WTC11 (cell line): ENCODE measurements at regions not wholly inside any gene's neighbourhood (a gene's known extent, or its start where the extent isn't known, plus 50 kb on each side); places are given as distances from the start of the nearest gene placed in this dataset.

Experiments
- ATAC-seq: fragments of 200-7000 bp; cut with Tn5 transposase; 2 replicates; pipeline ENCODE4 v1.10.0; 2021; ENCODE audit warnings: mild to moderate bottlenecking, moderate library complexity
- CTCF ChIA-PET: fragments of 300-600 bp; sonication (Branson Sonifier 250); formaldehyde crosslinking; loops from one replicate; lab custom pipeline; 2021; ENCODE audit warnings: antibody characterized with exemption; lab: Charles Lee
- POLR2A ChIA-PET: fragments of 350-600 bp; sonication (Branson Sonifier 250); formaldehyde crosslinking; loops from one replicate; lab custom pipeline; 2021; ENCODE audit warnings: antibody characterized with exemption; lab: Charles Lee
- DNase-seq: peaks from one replicate; pipeline ENCODE4 v3.0.0; 2021; ENCODE audit warnings: low spot score
- H3K27ac Mint-ChIP-seq: 2 replicates; pipeline ENCODE4 v1.8.0; 2021; ENCODE audit warnings: mixed read lengths
- H3K27me3 Mint-ChIP-seq: 2 replicates; pipeline ENCODE4 v1.8.0; 2021; ENCODE audit warnings: low read depth, mild to moderate bottlenecking, moderate library complexity, mixed read lengths
- H3K36me3 Mint-ChIP-seq: 2 replicates; pipeline ENCODE4 v1.8.0; 2021; ENCODE audit warnings: mixed read lengths
- H3K4me1 Mint-ChIP-seq: 2 replicates; pipeline ENCODE4 v1.8.0; 2022; ENCODE audit warnings: mixed read lengths
- H3K4me3 Mint-ChIP-seq: 2 replicates; pipeline ENCODE4 v1.8.0; 2021; ENCODE audit warnings: mild to moderate bottlenecking, moderate library complexity, mixed read lengths
- H3K9me3 Mint-ChIP-seq: 2 replicates; pipeline ENCODE4 v1.8.0; 2021; ENCODE audit warnings: mixed read lengths
- ATF3 ChIP-seq: sonication (generic); formaldehyde crosslinking; conservative IDR thresholded peaks from 2 replicates; pipeline ENCODE4 v1.8.1; 2022; ENCODE audit warnings: mild to moderate bottlenecking, missing genetic modification reagents
- CDX4 ChIP-seq: fragments of 250-450 bp; sonication (Bioruptor Pico); IDR thresholded peaks from 2 replicates; pipeline ENCODE4 v1.9.0; 2021; ENCODE audit warnings: moderate library complexity, mild to moderate bottlenecking, inconsistent platforms, borderline replicate concordance
- EMX1 ChIP-seq: fragments of 250-450 bp; sonication (Bioruptor Pico); IDR thresholded peaks from 2 replicates; pipeline ENCODE4 v1.8.0; 2021; ENCODE audit warnings: mild to moderate bottlenecking
- ERG ChIP-seq: fragments of 250-450 bp; sonication (Bioruptor Pico); IDR thresholded peaks from 2 replicates; pipeline ENCODE4 v1.8.0; 2021; ENCODE audit warnings: mild to moderate bottlenecking
- ETV6 ChIP-seq: sonication (generic); formaldehyde crosslinking; IDR thresholded peaks from 2 replicates; pipeline ENCODE4 v1.8.1; 2022; ENCODE audit warnings: mild to moderate bottlenecking, missing genetic modification reagents
- IRF2 ChIP-seq: sonication (generic); formaldehyde crosslinking; IDR thresholded peaks from 2 replicates; pipeline ENCODE4 v1.8.0; 2022; ENCODE audit warnings: low read depth, missing genetic modification reagents, borderline replicate concordance
- NR1H2 ChIP-seq: sonication (generic); formaldehyde crosslinking; IDR thresholded peaks from 2 replicates; pipeline ENCODE4 v1.9.0; 2021; ENCODE audit warnings: mild to moderate bottlenecking, moderate library complexity, missing genetic modification reagents
- NR3C1 ChIP-seq: sonication (generic); formaldehyde crosslinking; conservative IDR thresholded peaks from 2 replicates; pipeline ENCODE4 v1.8.1; 2023; ENCODE audit warnings: low read depth, mild to moderate bottlenecking, missing genetic modification reagents
- PRRX2 ChIP-seq: fragments of 250-450 bp; sonication (Bioruptor Pico); IDR thresholded peaks from 2 replicates; pipeline ENCODE4 v1.8.0; 2021; ENCODE audit warnings: mild to moderate bottlenecking
- SP1 ChIP-seq: sonication (generic); formaldehyde crosslinking; conservative IDR thresholded peaks from 2 replicates; pipeline ENCODE4 v1.8.1; 2022; ENCODE audit warnings: missing genetic modification reagents
- STAT6 ChIP-seq: sonication (generic); formaldehyde crosslinking; conservative IDR thresholded peaks from 2 replicates; pipeline ENCODE4 v1.8.1; 2023; ENCODE audit warnings: mild to moderate bottlenecking, low read depth, missing genetic modification reagents, moderate library complexity
- TCF7 ChIP-seq: sonication (generic); formaldehyde crosslinking; IDR thresholded peaks from 2 replicates; pipeline ENCODE4 v1.8.0; 2022; ENCODE audit warnings: mild to moderate bottlenecking, low read depth, missing genetic modification reagents, moderate library complexity
- TEAD1 ChIP-seq: sonication (generic); formaldehyde crosslinking; IDR thresholded peaks from 2 replicates; pipeline ENCODE4 v1.8.0; 2022; ENCODE audit warnings: mild to moderate bottlenecking, missing genetic modification reagents
- ZBTB21 ChIP-seq: sonication (generic); formaldehyde crosslinking; IDR thresholded peaks from 2 replicates; pipeline ENCODE4 v1.8.1; 2023; ENCODE audit warnings: mild to moderate bottlenecking, missing genetic modification reagents, borderline replicate concordance
- ZMAT4 ChIP-seq: fragments of 250-450 bp; sonication (Bioruptor Pico); IDR thresholded peaks from 2 replicates; pipeline ENCODE4 v1.9.0; 2021; ENCODE audit warnings: mild to moderate bottlenecking
- ZNF232 ChIP-seq: sonication (generic); formaldehyde crosslinking; IDR thresholded peaks from 2 replicates; pipeline ENCODE4 v1.8.0; 2022; ENCODE audit warnings: mild to moderate bottlenecking, missing genetic modification reagents
- ZNF263 ChIP-seq: sonication (generic); formaldehyde crosslinking; IDR thresholded peaks from 2 replicates; pipeline ENCODE4 v1.8.1; 2022; ENCODE audit warnings: low read depth, mild to moderate bottlenecking, moderate library complexity, missing genetic modification reagents
- ZNF425 ChIP-seq: fragments of 250-450 bp; sonication (Bioruptor Pico); conservative IDR thresholded peaks from 2 replicates; pipeline ENCODE4 v1.9.0; 2021; ENCODE audit warnings: mild to moderate bottlenecking
- ZSCAN18 ChIP-seq: fragments of 250-450 bp; sonication (Bioruptor Pico); IDR thresholded peaks from 2 replicates; pipeline ENCODE4 v2.1.2; 2022; ENCODE audit warnings: mild to moderate bottlenecking, moderate library complexity

- H3K4me1 Mint-ChIP-seq: peaks cover 35% of the 10 kb centered on the region
- no peak overlapping the region; the same call in 1 of the 2 replicates for H3K27ac Mint-ChIP-seq
- no peak overlapping the region for H3K4me3 Mint-ChIP-seq
- H3K27me3 Mint-ChIP-seq: no peaks in the 10 kb centered on the region
- TF ChIP-seq PRRX2 (CRISPR knock-in tag) (no peak), ZNF425 (CRISPR knock-in tag) (no peak), ZMAT4 (CRISPR knock-in tag) (no peak), ZNF263 (CRISPR knock-in tag) (no peak), ZNF232 (CRISPR knock-in tag) (no peak), TCF7 (CRISPR knock-in tag) (no peak), CDX4 (CRISPR knock-in tag) (no peak), TEAD1 (CRISPR knock-in tag) (no peak), ZBTB21 (CRISPR knock-in tag) (no peak), ATF3 (no peak), ZSCAN18 (no peak), NR3C1 (CRISPR knock-in tag) (no peak), NR1H2 (CRISPR knock-in tag) (no peak), IRF2 (CRISPR knock-in tag) (no peak), ERG (CRISPR knock-in tag) (no peak), EMX1 (CRISPR knock-in tag) (no peak), SP1 (CRISPR knock-in tag) (no peak), STAT6 (CRISPR knock-in tag) (no peak), ETV6 (CRISPR knock-in tag) (no peak)
- peaks cover 3% of the 10 kb centered on the region; the same call in 1 of the 2 replicates for H3K36me3 Mint-ChIP-seq
- ATAC-seq: no peak
- no peak for DNase-seq
- POLR2A ChIA-PET: no interaction called here
- no peaks in the 10 kb centered on the region for H3K9me3 Mint-ChIP-seq
- CTCF ChIA-PET: interaction anchor here (0.6 to 1.9 kb wide), 3 partner anchors 131 to 148 kb away, joined by 3 to 5 read pairs (median 4); no protein-coding TSS in a partner anchor
These were observed 214.9 kb upstream of the DMRT1 start for GRCh38 chr9:626596-626995.
